Astrocyte of the spinal cord (primary cell): ENCODE measurements at regions not wholly inside any gene's neighbourhood (a gene's known extent, or its start where the extent isn't known, plus 50 kb on each side); places are given as distances from the start of the nearest gene placed in this dataset.

Source experiments
- DNase-seq: peaks from one replicate; pipeline ENCODE4 v3.0.0; 2011; ENCODE audit warnings: low read depth, low spot score
- H3K4me3 ChIP-seq: 2 replicates; pipeline ENCODE4 v1.5.1; 2011; ENCODE audit warnings: low read depth, mild to moderate bottlenecking, low read length, moderate library complexity
- in situ Hi-C: cut with HindIII; loops from 2 replicates; pipeline ENCODE4 v1.10.0; 2017; ENCODE audit warnings: low sequenced_read_pairs
- TF ChIP-seq, protein P1 (sequence below): IDR thresholded peaks from 2 replicates; pipeline ENCODE4 v1.5.1; 2012; ENCODE audit warnings: low read depth, mild to moderate bottlenecking, low read length, inconsistent platforms

DNA sequence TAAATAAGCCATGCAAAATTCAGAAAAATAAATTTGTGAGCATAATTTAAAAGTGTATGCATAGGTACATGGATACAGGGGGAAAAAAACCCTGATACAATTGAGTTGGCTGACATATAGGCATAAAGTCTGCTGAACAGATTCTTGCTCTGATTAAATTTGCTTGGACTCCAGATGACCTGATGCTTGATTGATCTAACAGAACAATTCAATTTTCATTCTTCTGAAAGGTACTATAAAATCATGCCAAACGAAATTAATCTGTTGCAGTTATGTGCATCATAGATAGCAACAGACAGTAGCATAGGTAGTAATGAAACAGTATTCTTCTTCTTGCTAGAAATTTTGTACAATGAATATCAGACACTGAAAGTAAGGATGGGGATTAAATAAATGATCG lies 578.2 kb upstream of the SLITRK6 start:
- in situ Hi-C loops, result no loop called here
- H3K4me3 ChIP-seq, result no peak overlapping the region
- TF ChIP-seq, protein P1, sequence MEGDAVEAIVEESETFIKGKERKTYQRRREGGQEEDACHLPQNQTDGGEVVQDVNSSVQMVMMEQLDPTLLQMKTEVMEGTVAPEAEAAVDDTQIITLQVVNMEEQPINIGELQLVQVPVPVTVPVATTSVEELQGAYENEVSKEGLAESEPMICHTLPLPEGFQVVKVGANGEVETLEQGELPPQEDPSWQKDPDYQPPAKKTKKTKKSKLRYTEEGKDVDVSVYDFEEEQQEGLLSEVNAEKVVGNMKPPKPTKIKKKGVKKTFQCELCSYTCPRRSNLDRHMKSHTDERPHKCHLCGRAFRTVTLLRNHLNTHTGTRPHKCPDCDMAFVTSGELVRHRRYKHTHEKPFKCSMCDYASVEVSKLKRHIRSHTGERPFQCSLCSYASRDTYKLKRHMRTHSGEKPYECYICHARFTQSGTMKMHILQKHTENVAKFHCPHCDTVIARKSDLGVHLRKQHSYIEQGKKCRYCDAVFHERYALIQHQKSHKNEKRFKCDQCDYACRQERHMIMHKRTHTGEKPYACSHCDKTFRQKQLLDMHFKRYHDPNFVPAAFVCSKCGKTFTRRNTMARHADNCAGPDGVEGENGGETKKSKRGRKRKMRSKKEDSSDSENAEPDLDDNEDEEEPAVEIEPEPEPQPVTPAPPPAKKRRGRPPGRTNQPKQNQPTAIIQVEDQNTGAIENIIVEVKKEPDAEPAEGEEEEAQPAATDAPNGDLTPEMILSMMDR, result no peak
- DNase-seq, result no peak

DNA sequence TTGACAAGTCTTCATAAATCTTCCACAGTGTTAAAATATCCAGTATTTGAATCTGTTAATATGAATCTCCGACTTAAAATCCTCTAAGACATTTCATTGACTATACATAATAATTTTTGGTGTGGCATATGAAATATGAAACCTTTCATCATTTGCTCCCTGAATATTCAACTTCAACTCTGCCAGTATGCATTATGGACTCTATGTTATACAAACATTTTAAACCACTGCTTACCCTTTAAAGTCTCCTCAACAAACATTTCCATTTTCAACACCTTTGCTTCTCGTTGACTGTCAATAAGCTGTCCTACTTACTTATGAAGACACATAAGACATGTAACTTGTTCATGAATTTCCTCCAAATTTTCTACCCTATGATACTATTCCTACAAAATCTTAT lies 579.4 kb upstream of the SLITRK6 start:
- in situ Hi-C loops, result no loop called here
- no peak overlapping the region for H3K4me3 ChIP-seq
- no peak for DNase-seq
- TF ChIP-seq, protein P1, result no peak

DNA sequence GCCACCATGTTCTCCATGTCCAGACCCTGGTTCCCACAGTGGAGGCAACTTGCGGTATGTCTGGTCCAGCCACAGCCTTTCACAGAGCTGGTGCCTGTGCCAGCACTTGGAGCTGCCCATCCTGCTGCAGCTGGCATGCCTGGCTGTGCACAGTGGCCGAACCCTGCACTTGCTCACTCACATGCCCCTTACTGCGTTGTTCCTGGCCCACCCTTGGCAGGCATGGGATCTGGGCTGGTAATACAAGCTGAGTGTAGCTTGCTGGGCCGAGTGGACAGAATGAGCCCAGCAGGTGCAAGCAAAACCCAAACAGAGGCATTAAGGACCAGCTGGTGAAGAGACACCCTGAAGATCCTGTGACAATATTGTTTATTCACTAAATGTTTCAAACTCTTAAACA lies 583.9 kb upstream of the SLITRK6 start:
- DNase-seq, result no peak
- TF ChIP-seq, protein P1, result no peak
- in situ Hi-C loops, result no loop called here
- no peak overlapping the region for H3K4me3 ChIP-seq

DNA sequence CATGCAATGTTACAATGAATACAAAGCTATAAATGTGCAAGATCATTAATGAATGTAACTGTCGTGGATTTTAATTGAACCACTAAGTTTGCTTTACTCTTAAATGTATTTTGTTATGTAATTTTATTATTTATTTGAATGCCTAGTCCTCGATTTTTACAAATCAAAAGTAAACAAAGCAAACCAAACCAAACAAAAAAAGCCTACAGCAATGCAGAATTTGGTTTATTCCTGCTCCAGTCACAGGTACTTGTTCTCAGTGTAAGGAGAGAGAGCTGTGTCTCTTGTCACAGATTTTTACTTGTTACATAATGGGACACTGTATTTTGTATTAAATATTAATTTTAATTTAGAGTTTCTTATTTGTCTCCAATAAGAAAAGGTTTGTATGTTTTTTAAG lies 584.3 kb upstream of the SLITRK6 start:
- DNase-seq, result no peak
- no peak overlapping the region for H3K4me3 ChIP-seq
- TF ChIP-seq, protein P1, result no peak
- in situ Hi-C loops, result no loop called here

DNA sequence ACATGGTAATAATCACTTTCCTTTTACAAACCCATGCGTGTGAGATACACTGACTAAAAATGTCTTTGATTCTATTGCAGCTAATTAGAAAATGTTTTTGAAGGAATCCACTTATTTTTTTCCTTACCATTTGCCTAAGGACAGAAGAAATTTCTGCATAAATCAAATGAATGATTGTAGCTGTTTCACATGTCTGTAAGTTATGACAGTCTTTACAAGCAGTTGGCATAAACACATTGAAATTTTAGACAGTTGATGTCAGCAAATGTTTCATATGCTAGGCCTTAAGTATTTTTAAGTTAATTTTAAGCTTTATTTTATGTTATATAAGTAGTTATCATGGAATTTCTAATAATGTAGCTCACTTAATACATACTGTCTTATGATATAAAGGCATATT lies 598.4 kb upstream of the SLITRK6 start:
- DNase-seq, result no peak
- in situ Hi-C loops, result no loop called here
- no peak overlapping the region for H3K4me3 ChIP-seq
- TF ChIP-seq, protein P1, result no peak

DNA sequence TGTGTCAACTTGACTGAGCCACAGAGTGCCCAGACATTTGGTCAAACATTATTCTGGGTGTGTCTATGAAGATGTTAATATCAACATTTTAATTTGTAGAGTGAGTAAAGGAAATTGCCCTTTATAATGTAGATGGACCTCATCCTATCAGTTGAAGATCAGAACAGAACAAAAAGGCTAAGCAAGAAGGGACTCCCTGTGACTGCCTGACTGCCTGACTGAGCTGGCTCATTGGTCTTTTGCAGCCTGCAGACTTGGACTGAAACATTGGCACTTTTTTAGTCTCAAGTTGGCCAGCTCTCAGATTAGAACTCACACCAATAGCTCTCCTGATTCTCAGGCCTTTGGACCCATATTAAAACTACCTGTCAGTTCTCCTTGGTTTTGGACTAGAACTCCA lies 600.4 kb upstream of the SLITRK6 start:
- in situ Hi-C loops, result no loop called here
- no peak for DNase-seq
- no peak overlapping the region for H3K4me3 ChIP-seq
- TF ChIP-seq, protein P1, result no peak

DNA sequence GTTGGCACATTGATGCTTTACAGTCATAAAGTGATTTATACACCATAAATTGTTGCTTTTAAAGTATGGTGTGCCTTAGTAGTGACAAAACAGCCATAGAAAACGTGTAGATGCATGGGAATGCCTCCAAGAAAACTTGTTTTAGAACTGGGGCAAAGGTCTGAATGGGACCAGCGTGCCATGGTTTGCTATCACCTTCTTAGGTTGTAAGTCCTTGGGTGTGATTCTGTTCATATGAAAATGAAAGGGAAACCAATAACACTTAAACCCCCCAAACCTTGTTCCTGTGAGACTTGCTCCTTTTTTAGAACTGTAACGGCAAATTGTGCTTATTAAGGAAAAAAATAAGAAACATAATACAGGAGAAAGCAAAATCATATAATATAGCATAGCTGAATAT lies 603.3 kb upstream of the SLITRK6 start:
- in situ Hi-C loops, result no loop called here
- DNase-seq, result no peak
- no peak overlapping the region for H3K4me3 ChIP-seq
- TF ChIP-seq, protein P1, result no peak
